T-helper 2 cell treated with Interferon-gamma antibody and Interleukin-4, amounts not matched to agents 100 ng/mL and 5 ng/mL, for 36 hours (primary cell): ENCODE measurements at regions not wholly inside any gene's neighbourhood (a gene's known extent, or its start where the extent isn't known, plus 50 kb on each side); places are given as distances from the start of the nearest gene placed in this dataset.

Source experiments
- intact Hi-C: fragments of 100-400 bp; cut with micrococcal nuclease; formaldehyde crosslinking; loops from one replicate; pipeline ENCODE4 v1.15.1; 2023

DNA sequence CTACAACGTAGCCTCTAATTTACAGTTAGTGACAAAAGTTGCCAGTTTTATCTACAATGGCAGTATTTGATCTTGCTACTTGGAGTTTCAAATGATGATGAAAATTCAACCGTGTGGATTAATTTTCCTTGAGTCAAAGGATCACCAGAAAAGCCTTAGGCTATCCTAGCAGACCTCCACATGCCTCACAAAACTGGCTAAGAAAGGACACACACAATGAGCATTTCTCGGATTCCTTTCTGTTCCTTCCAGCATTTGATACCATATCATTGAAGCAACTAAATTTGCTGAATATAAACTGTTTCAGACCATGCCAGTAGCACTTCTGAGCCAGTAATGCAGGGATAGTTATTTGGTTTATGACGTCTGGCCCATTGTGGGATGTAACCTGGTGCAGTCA lies 587.4 kb upstream of the MDFIC2 start:
- intact Hi-C loops, result no loop called here

DNA sequence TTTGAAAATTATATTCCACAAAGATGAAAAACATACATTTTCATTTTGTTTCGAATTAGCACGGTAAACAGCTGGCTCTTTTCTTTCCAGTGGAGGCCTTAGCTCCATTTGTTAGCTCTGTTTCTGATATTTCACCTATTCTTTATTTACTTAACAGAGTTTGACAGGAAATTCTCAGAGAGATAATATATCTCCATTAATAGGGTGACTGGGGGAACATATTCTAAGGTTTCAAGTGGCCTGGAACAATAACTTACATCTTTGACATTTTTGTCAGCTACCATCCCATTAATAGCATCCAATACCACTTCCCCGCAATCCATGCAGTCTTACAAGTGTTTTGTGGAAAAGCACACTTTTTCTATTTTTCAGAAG lies 577.6 kb upstream of the MDFIC2 start:
- intact Hi-C loops, result no loop called here

DNA sequence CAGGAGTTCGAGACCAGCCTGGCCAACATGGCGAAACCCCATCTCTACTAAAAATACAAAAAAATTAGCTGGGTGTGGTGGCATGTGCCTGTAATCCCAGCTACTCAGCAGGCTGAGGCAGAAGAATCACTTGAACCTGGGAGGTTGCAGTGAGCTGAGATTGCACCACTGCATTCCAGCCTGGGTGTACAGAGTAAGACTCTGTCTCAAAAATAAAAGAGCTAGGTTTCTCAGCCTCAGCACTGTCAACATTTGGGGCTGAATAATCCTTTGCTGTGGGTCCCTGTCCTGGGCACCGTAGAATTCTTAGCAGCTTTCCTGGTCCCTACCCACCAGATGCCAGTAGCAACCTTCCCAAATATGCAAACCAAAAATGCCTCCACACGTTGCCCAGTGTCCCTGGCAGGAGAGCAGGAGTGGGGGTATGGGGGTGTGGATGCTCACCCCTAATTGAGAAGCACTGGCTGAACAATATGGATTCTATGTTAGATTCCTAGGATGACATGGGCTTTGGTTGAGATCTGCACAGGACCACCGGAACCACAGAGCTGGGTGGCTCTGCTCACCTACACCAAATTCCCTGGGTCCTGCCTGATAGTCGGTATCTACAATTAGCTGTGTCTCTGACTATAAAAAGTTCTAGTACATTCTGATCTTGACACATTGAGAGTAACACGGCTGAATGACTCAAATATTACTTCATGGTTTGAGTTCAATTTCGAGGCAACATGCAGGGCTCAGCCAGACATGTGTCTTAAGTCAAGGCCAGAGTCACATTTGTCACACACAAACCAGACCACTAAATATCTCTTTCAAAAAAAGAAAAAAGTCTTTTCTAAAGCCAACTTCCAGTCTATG lies 577.0 kb upstream of the MDFIC2 start:
- intact Hi-C loops, result no loop called here

DNA sequence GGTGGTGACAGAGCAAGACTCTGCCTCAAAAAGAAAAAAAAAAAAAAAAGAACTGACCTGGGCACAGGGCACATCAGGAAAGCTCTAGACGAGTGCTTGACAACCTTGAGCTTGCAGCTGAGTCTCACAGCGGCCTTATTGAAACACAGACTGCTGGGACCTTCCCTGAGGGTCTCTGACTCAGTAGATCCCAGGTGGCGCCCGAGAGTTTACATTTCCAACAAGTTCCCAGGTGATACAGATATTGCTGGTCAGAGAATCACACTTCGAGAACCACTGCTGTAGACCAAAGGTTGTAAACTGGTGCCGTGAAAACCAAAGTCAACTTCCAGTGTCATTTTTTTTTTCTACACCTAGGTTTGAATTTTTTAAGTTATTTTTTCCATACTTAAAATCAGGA lies 573.2 kb upstream of the MDFIC2 start:
- intact Hi-C loops, result no loop called here

DNA sequence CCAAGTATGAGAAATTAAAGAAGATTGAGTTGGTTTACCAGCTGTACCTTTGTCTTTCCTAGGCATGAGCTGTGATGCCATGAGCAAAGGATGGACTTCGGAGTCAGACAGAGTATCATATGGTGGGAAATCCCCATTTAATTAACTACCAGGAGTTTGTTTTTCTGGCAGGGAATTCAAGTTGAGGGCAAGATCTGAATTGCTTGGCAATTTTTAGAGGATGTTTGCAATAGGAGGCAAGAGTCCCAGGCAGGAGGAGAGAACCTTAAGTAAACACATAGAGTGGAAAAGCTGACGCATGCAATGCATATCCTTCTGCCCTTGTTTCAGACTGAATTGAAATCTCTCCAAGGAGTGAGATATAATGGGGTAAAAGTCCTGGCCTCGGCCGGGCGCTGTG lies 569.7 kb upstream of the MDFIC2 start:
- intact Hi-C loops, result no loop called here

GRCh38 chr3:70880421-70880820 lies 568.0 kb upstream of the MDFIC2 start:
- intact Hi-C loops, result no loop called here

DNA sequence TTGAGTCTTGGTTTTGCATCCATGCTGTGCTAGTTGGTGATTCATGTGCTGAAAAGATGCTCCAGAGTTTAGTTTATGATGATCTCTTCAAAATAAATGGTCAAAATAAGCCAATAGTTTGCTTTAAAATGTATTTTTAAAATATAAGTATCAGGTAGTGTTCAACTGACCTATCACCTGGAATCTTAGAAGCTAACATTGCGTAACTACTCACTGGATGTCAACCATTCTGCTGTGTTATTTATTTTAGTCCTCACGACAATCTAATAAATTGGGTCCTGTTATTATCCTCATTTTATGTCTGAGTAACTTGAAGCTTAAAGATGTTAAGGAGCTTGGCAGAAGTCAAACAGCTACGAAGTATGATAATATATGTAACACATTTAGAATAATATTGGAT lies 563.7 kb upstream of the MDFIC2 start:
- intact Hi-C loops, result no loop called here

- intact Hi-C loops, result no loop called here
These were observed 561.8 kb upstream of the MDFIC2 start for GRCh38 chr3:70874196-70874595.

DNA sequence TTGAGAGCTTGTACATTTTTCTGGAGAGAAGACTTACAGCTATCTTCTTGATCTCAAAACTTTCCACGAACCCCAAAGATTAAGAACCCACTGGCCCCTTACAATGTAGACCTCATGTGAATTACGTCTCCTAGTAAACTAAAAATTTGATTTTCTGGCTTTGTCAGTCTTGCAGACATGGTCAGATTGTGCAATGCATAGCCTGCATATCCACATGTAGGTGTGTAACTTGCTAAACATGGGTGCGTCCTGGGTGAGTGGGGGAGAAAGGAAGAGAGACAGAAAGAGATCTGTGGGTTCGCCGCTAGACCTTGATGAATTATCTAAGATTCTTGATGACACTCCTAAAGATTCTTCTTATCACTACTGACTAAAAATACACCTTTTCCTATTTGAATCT lies 561.2 kb upstream of the MDFIC2 start:
- intact Hi-C loops, result no loop called here

GRCh38 chr3:70871909-70872656 lies 559.6 kb upstream of the MDFIC2 start:
- intact Hi-C loops, result no loop called here

- intact Hi-C loops, result no loop called here
These were observed 558.1 kb upstream of the MDFIC2 start for GRCh38 chr3:70870576-70870975.

GRCh38 chr3:70868561-70868960 lies 556.1 kb upstream of the MDFIC2 start:
- intact Hi-C loops, result no loop called here

DNA sequence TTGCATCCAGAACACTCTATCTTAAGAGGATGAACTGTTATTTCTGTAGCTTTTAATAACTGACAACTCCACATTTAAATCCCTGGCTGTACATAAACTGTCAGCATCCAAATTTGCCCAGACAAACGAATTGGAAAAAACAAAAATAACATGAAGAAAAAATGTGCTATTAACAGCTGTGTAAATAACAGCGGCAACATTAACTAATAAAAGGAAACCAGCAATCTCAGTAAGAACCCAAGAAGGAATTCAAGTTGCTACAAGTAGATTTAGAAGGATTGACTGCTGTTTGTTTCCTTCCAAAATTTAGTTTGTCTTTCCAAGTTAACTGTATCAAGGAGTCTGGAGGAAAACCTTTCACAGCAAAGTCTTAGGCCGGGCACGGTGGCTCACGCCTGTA lies 550.6 kb upstream of the MDFIC2 start:
- intact Hi-C loops, result no loop called here

DNA sequence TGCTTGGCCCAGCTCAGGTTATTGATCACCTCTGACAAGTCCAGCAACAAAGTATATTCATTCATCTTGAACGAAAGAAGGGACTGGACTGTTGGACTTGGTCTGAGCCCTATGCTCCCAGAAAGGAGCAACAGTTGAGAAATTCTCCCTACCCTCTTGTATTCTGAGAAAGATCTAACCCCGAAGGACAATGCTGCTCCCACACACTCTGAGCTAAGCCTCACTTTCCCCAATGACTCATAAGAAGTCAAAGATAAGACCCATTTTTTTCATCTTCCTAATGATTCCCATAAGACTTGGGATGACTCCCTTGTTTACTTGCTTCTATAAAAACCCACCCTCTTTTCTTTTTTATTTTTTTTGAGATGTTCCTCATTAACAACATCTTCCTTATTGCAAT lies 549.4 kb upstream of the MDFIC2 start:
- intact Hi-C loops, result no loop called here

DNA sequence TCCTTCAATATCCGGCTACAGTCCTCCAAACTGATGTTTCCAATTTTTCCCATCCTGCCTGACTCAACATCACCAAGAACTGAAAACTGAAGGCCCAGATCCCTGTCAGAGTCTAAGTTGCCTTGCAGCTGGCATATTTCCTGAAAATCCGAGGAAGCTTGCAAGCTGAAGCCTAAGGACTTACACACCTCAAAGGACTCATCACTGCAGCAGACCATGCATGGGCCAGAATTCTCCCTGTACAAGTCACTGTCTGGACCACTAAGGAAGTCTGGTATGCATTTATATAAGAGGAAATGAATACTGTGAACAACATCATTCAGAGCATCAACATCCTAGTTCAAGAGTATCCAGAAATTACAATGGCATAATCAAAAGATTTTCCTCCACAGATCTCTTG lies 548.8 kb upstream of the MDFIC2 start:
- intact Hi-C loops, result no loop called here

DNA sequence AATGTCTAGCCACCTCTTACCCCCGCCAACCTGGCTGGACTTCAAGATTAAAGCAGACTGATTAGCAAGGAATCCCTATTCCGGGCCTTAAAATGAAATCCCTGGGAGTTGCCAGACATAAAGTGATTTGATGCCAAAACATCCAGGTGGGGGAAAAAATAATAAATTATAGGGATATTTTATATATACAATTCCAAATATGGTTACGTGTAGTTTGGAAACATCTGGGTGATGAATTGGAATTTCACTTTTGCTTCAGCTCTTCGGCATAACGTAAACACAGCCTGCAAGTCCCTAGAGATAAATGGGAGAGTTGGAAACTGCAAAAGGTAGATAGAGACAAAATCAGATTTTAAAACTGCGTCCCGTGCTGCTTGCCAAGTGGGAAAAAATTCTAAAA lies 545.5 kb upstream of the MDFIC2 start:
- intact Hi-C loops, result no loop called here

DNA sequence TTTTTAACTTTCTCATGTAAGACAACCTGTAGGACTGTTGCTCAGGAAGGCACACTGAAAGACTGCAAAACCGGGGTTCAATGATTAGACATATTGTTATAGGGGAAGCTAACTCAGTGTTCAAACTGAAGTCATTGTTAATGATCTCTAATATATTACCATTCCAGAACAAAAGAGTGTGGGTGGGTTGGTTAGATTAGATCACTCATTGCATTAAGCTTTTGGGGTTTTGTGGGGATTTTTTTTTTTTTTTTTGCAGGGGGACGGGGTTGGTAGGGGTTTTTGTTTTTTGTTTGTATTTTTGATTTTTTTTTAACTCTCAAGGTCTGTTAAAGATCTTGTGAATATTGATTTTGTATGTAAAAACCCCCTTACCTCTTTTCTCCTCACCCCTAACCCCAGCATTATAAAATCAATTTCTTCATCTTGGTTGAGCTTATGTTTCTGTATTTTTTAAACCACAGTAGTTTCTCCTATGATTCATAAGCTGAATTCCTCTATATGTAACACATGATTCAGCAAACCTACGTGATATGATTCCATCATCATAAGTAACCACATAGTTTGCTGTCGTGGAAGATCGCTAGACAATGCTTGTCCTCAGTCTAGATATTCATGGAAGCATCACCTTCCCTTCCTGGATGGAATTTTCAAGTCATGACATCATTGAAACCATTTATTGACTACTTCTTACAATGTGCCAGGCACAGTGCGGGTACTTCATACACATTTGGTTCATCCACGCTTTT lies 544.1 kb upstream of the MDFIC2 start:
- intact Hi-C loops, result no loop called here

DNA sequence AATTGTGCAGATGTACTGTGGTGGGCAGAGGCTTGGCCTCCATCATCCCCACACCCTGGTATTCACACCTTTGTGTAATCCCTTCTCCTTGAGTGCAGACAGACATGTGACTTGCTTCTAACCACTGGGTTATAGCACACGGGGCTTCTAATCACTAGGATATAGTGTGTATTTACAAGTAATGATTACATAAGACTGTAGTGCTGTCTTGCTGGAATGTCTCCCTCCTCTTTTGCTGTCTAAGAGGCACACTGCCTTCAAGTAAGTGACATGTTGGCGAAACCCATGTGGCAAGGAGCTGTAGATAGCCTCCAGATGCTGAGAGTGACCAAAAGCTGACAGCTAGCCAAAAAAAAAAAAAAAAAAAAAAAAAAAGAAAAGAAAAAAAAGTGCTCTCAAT lies 542.7 kb upstream of the MDFIC2 start:
- intact Hi-C loops, result no loop called here

DNA sequence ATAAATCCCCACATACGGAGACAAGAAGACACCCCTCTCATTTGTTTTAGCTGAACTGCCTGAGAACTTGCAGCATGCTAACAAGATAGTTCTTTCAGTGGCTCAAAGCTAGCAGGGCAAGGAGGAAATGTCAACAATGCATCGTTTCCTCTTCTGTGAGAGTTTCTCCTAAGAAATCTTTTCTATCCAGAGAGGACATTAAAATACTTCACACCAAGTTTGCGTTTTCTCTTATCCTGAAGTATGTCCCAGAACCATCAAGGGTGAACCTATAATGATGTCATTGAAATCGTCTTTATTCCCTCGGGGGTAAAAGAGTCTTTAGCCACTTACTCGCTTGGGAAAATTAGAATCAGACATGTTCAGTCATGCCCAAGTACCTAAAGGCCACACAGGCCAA lies 541.7 kb upstream of the MDFIC2 start:
- intact Hi-C loops, result no loop called here

DNA sequence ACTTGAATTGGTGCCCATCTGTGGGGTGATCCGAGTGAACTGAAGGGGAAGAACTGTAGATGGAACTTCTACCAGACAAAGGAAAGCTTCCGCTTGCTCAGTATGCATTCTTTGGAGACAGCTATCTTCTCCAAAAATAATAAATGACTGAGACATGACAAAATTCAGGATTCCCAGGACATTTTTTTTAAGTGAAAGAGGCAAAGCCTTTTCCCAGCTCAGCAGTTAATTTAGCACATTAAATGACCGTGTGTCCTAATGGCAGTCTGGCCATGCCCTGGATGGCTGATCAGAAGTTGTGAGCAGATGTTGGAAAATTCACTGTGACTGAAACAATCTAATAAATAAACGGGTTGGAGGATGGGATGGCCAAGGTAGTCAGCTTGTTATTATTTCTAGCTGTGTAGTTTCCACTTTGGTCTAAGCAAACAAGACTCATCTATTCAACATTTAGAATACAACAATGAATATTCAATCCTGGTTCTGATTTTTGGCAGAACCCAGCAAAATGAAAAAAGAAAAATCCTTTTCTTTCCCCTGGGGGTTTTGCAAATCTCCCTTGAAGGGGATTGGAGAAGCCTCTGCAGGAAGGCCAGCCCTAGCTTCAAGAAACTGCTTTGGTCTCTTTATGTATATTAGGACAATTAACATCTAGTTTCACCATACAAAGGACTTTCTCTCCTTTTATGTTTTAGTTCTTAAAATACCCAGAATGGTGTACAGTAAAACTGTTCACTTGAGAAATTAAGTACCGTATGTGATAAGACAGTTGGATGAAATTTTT lies 540.9 kb upstream of the MDFIC2 start:
- intact Hi-C loops, result no loop called here

DNA sequence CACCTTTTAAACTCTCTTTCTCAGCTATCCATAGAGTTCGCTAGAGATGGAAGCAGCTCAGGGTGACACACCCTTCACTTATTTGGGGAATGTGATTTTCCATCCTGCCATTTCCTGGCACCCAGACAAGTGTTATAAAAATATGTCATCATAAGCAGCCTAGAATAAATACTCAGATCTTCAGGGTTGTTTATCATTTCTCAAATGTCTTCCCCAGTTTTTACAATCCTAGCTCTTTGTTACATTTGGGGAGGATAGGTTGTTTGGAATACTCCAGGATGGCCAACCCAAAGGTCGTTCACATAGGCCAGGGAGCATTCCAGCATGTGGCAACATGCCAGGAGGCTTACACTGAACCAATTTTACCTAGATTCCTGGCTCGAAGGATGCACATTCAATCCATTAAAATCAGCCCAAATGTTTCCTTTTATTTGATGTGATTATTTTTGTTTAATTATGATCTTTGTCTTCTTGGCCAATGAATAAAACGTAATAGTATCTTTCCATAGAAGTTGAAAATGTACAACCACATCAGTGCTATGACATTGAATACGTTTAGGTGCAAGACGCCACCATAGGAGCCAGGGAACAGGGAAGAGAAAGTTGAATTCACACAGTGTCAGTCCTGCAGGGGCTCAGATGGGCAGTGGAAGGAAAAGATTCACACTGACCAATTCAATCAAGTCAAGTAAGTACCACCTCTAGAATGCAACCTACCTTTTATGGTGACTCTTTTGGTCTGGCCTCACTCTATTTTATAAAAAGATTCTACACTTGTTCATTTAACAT lies 537.7 kb upstream of the MDFIC2 start:
- intact Hi-C loops, result no loop called here
